HG02588 (cell line): ENCODE measurements at regions not wholly inside any gene's neighbourhood (a gene's known extent, or its start where the extent isn't known, plus 50 kb on each side); places are given as distances from the start of the nearest gene placed in this dataset.

Experiments used
- ATAC-seq: cut with Tn5 transposase; IDR thresholded peaks from one replicate; pipeline ENCODE4 v1.9.1; 2021; ENCODE audit warnings: mild to moderate bottlenecking, moderate library complexity; ENCODE audit not compliant: unreplicated experiment

DNA sequence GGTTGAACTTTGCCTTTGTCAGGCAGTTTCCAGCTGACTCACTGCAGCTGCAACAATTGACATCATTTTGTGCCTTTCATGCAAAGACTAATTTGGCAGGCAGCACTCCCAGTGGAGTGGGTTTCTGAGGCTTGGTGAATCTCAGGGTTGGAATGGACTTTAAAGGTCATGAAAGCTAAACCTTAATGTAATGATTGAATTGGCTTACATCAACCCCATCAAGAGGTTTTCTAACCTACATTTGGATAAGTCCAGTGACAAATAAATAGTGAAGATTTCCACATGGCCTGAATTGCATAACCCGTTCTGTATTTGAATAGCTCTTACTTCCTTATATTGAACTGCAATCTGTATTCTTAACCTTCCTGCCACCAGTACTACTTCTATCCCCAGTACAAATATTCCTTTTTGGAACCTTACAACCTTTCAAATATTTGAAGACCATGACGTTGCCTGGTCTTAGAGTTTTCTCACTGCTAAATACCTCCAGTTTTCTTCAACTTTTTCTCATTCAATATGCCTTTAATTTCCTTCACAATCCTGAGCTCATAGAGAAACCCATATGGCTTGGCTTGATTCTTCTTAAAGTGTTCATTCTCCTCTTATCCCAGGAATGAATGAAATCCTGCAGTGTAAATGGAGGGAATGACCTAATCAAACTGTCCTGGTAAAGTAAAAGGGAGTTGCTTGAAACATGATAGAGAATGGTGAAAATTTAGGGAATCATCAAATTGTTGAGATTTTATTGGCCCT lies 168.1 kb upstream of the NOVA1 start:
- no peak for ATAC-seq

- ATAC-seq = no peak
Measured at GRCh38 chr14:26766726-26767125, 168.9 kb upstream of the NOVA1 start.

DNA sequence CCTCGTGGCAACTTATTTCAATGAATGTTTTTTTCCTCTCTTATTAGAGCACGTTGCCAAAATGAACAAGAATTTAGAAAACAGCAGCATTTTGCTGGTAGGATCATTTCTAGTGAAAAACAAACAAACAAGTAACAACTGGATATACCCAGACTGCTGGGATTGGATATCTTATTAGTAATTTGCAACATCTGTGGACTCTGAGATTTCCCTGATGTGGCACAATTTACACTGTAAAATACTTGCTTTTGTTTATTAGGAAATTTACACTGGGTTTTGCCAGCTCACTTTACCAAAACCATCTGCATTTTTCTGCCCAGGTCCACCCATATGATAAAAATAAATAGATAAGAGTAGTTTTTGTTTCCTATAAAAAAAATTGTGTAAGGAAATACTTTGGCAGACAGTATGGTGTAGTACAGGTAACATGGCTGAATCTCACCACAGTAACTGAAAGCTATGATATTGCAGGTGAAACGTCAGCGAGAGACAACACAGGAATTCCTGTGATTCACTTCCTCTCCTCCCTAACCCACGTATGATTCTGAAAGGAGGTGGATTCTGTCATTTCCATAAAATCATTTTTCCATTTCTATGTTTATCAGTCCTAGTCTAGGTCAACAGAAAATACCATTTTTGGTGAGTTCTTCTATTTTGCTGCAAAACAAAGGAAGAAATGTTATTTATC lies 176.2 kb upstream of the NOVA1 start:
- ATAC-seq = no peak

DNA sequence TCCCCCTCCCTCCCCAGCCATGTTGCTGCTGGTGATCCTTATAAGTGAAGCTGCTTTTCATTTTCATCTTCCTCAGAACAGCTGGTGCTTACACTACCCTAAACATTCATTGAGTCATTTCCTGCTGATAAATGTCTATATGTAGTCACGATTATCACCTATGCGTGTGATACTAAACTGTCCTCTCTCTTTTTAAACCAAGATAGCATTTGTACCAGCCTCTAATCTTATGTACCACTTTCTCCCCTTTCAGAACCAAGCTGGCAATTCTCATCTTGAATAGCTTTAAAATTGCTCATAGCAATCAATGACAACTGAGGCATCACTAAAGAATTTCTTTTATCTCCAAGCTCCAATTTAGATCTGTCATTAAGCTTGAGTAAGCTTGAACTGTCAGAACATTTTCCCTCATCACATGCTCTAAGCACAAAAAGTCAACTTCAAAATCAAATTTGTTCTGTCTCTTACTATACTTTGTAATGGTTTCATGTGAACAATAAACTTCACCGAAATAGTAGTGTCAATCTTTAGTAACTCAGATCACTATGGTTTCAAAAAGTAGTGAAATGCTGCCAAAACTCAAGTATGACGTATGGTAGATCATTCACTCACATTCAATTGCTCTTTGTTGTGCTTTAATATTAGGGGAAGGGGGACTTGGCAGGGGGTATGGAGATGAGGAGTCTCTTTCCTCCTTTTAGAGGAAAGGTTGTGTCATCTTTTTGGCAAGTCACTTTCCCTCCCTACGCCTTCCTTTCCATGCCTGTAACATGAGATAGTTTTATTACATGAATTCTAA lies 178.1 kb upstream of the NOVA1 start:
- ATAC-seq = no peak

GRCh38 chr14:26791117-26791806 lies 193.4 kb upstream of the NOVA1 start:
- ATAC-seq = no peak

GRCh38 chr14:26794731-26795130 lies 196.9 kb upstream of the NOVA1 start:
- no peak for ATAC-seq

DNA sequence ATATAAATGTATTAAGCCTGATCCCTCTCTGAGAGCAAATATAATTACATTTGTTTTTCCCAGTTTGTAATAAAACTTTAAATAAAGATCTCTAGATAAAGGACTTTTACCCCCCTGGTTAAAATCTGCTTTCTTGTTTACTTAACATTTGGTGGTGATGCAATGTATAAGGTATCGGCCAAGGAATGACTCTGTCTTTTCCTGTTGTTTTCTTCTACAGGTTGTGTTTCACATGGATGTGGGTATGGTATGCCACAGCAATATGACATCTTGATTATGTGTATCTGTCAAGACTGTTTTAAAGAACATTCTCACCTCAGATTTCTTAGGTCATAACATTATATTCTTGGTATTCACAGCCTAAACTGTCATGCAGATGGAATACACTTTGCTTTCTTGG lies 210.6 kb upstream of the NOVA1 start:
- ATAC-seq = no peak

DNA sequence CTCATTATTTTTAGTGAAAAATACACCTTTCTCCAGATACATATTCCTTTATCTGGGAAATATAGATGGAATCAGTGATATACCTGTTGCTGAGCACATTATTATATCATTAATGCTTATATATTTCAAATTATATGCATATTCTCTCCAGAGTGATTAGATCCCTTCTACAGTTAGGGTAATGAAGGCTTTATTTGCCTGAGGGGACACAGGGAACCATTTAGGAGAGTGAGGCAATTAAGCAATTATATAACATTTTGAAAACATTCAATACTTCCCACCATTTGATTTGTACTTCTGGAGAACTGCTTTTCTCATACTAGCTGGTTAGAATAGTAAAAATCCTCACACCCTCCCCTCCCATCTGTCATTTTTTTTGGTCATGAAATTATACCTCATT lies 212.8 kb upstream of the NOVA1 start:
- no peak for ATAC-seq

GRCh38 chr14:26811756-26812305 lies 214.0 kb upstream of the NOVA1 start:
- ATAC-seq = no peak

GRCh38 chr14:26820138-26820537 lies 222.3 kb upstream of the NOVA1 start:
- ATAC-seq = no peak

- ATAC-seq = no peak
Measured at GRCh38 chr14:26820572-26820971, 222.7 kb upstream of the NOVA1 start.

DNA sequence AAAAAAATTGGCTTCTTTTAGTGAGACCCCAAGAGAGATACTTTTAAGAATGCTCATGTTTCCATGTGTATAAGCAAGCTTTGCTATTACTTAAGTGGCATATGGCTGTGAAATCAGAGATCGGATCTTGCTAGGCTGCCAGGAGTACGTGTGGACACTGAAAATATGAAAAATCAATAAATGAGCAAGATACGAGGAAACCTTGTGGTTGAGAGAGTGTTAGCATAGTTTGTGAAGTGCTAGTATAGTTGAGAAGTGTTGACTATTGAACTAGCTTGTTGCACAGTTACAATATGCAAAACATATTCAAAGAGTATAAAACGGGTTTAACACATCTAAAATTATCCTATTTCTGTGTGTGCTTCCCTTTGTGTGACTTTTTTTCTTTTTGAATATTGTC lies 230.9 kb upstream of the NOVA1 start:
- no peak for ATAC-seq

GRCh38 chr14:26833621-26834176 lies 235.9 kb upstream of the NOVA1 start:
- no peak for ATAC-seq

DNA sequence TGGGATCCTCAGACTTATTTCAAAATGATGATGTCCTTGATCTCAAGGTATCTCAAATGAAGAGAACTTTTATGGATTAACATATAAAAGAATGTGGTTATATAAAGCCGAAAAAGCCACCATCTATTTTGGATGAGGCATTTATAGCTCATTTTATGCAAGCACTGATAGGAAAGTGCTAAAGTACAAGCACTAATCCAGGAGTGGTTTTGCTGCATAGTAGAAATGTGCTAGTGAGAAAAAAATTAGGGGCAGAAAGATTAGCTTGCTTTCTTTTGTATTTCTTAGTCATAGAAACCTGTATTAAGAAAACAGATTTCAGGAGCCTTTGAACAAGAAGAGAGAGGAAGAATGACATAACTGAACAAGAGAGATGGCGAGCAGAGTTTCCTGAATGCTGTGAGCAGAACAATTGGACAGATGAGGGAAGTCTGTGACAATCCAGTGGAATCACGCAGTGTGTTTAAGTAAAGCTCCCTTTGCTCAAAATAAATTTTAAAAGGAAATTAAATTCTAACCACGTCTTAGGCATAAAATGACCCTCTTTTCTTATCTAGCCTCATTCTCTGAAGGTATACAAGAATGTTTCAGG lies 238.2 kb upstream of the NOVA1 start:
- ATAC-seq = no peak

DNA sequence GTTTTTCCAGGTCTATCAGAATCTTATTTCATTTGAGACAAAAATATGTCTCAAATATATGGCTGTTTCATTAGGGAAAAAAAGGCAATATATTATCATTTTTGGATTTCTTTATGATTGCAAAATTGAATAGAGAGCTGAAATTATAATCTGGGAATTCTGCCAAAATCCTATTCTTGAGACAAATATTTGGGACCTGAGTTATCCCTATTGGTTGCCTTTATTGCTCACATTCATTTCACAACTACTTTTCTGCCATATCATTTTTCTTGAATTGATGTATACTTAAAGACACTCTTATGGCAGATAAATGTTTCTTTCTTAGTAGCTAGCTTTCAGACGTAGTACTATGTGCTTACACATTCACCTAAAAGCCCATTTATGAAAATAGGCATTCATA lies 241.6 kb upstream of the NOVA1 start:
- no peak for ATAC-seq

- no peak for ATAC-seq
Measured at GRCh38 chr14:26841326-26841725, 243.5 kb upstream of the NOVA1 start.

DNA sequence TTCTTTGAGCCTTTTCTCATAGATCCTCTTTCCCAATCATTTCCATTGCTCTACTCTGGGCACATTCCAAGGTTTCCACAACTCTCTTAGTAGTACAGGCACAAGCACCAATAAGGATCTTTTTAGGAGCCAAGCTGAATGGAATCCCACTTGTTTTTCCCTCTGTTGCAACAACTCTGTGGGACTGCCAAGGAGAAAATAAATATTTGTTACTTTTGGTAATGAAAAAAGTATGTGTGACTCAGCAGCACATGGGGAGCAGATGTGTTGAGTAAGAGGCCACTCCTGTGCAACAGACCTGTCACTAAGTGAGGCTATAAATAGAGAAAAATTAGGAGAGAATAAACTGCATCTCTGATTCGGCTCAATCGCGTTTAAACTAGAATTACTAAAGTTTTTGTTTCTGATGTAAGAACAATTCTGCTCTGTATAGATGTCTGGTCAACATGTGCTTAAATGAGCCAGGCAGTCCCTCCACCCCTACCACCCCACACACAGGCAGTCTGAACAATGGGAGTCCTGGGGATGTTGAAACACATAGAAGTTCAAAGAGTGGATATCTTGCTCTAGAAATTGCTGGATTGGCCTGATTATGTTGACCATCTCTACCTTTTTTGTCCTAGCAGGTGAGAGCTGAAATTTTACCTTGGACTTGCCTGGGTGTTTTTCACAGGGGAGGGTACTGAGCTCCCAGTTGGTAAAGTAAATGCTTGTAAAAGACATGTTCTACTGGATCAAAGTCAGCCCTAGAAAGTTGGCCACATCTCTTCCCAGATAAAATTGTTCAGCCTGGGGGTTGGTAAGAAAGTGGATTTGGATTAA lies 244.3 kb upstream of the NOVA1 start:
- no peak for ATAC-seq

DNA sequence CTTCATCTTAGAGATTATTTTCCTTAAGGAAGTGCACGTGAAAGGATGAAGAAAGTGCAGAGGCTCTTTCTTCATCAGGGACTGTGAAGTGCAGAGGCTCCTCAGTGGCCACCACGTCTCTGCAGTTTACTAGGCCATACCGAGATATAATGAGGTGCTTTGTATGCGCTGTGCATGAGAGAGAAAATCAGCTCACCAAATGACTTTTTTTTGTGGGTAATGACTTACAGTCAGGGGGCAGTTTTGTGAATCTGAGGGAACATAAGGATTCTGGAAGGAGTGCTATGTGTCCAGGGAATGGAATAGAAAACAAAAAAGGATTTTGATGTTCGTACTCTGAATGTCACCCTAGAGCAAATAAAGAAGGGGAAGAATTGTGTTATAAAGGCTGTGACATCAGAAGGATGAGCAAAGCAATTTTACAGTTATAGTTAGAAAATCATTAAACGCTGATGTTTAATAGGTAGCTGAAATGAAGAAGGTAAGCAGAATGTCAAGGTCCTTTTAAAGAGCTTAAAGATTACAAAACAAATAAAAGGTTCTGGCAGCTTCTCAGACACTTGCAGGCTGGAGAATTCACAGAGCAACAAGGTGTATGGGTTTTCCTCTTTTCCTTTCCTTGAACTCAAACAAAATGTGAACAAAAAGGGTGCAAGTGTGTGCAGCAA lies 247.5 kb upstream of the NOVA1 start:
- ATAC-seq = no peak

DNA sequence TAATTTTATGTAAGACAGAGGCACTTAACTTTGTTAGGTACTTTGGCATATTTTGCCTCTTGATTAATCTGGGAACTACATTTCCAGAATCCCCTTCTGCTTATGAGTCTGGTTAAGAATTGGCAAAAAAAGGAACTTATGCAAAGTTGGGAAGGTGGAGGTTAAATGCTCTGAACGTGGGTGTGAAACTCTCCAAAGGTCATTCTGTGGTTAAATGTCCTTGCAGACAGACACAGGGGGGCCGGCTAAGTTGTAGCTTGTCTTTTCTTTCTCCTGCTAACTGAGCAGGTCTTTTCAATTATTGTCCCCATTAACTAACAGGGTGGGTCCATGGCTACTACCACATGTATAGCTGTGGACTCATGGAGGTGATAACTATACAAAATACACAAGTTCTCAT lies 248.6 kb upstream of the NOVA1 start:
- no peak for ATAC-seq
